ENCODE measurements at regions not wholly inside any gene's neighbourhood (a gene's known extent, or its start where the extent isn't known, plus 50 kb on each side); places are given as distances from the start of the nearest gene placed in this dataset.

- Histone ChIP-seq H3K27ac (no peak overlapping the region), H3K4me3 (no peak overlapping the region), H3K4me1 (no peaks in the 10 kb centered on the region), H3K27me3 (replicated peaks in 1 of 7) (no peaks in the 10 kb centered on the region), H3K9me3 (peaks cover 0 to 19% (median 15%) of the 10 kb centered on the region in 8 donors), H3K36me3 (no peaks in the 10 kb centered on the region)
- intact Hi-C loops (cut with DNase I; ENCODE audit: low total_unique reads): no loop called here
- no peak for DNase-seq
- WGBS, 5 donors: 13 to 25% (median 14%) methylated on average over 3 of the region's 3 CpGs
- no peak for TF ChIP-seq CTCF (IDR thresholded peaks at IDR 0.05 in 8 of 11, conservative IDR thresholded peaks at IDR 0.05 in 3 of 11)
- no peak for TF ChIP-seq POLR2AphosphoS5 (IDR thresholded peaks at IDR 0.05)
- TF ChIP-seq POLR2A (IDR thresholded peaks at IDR 0.05): no peak
Measured at GRCh38 chr5:91690921-91691320, 307.8 kb upstream of the ARRDC3 start.

GRCh38 chr5:91687430-91687829 lies 304.3 kb upstream of the ARRDC3 start:
- DNase-seq: no peak
- Histone ChIP-seq H3K27me3 (replicated peaks in 1 of 7) (no peaks in the 10 kb centered on the region), H3K4me1 (no peaks in the 10 kb centered on the region), H3K36me3 (no peaks in the 10 kb centered on the region), H3K27ac (no peak overlapping the region), H3K9me3 (peaks cover 0 to 12% (median 4%) of the 10 kb centered on the region in 8 donors), H3K4me3 (no peak overlapping the region)
- intact Hi-C loops (cut with DNase I; ENCODE audit: low total_unique reads): no loop called here
- WGBS, 5 donors: 78 to 91% (median 82%) methylated on average over 2 of the region's 2 CpGs
- TF ChIP-seq POLR2AphosphoS5 (IDR thresholded peaks at IDR 0.05): no peak
- TF ChIP-seq POLR2A (IDR thresholded peaks at IDR 0.05): no peak
- no peak for TF ChIP-seq CTCF (IDR thresholded peaks at IDR 0.05 in 8 of 11, conservative IDR thresholded peaks at IDR 0.05 in 3 of 11)

- 36 to 81% (median 61%) methylated on average over 1 of the region's 1 CpG for WGBS, 5 donors
- intact Hi-C loops (cut with DNase I; ENCODE audit: low total_unique reads): no loop called here
- H3K27me3 ChIP-seq (replicated peaks in 1 of 7): no peaks in the 10 kb centered on the region
- H3K4me1 ChIP-seq: no peaks in the 10 kb centered on the region
- TF ChIP-seq POLR2AphosphoS5 (IDR thresholded peaks at IDR 0.05): no peak
- no peak for TF ChIP-seq POLR2A (IDR thresholded peaks at IDR 0.05)
- TF ChIP-seq CTCF (IDR thresholded peaks at IDR 0.05 in 8 of 11, conservative IDR thresholded peaks at IDR 0.05 in 3 of 11): no peak
- no peak for DNase-seq
- H3K9me3 ChIP-seq: no peaks in the 10 kb centered on the region
- no peaks in the 10 kb centered on the region for H3K36me3 ChIP-seq
- no peak overlapping the region for H3K4me3 ChIP-seq
- H3K27ac ChIP-seq: no peak overlapping the region
Measured at GRCh38 chr5:91684625-91685024, 301.5 kb upstream of the ARRDC3 start.

GRCh38 chr5:91670563-91670962 lies 287.4 kb upstream of the ARRDC3 start:
- H3K36me3 ChIP-seq: no peaks in the 10 kb centered on the region
- 54 to 72% (median 63%) methylated on average over 4 of the region's 4 CpGs for WGBS, 5 donors
- intact Hi-C loops (cut with DNase I; ENCODE audit: low total_unique reads): no loop called here
- H3K27ac ChIP-seq: no peak overlapping the region
- H3K4me3 ChIP-seq: no peak overlapping the region
- no peak for TF ChIP-seq POLR2A (IDR thresholded peaks at IDR 0.05)
- TF ChIP-seq CTCF (IDR thresholded peaks at IDR 0.05 in 8 of 11, conservative IDR thresholded peaks at IDR 0.05 in 3 of 11): no peak
- TF ChIP-seq POLR2AphosphoS5 (IDR thresholded peaks at IDR 0.05): no peak
- no peaks in the 10 kb centered on the region for H3K4me1 ChIP-seq
- DNase-seq: no peak
- H3K9me3 ChIP-seq: no peaks in the 10 kb centered on the region
- no peaks in the 10 kb centered on the region for H3K27me3 ChIP-seq (replicated peaks in 1 of 7)

Measured in spleen (tissue), 11 donors.